ENCODE measurements at regions not wholly inside any gene's neighbourhood (a gene's known extent, or its start where the extent isn't known, plus 50 kb on each side); places are given as distances from the start of the nearest gene placed in this dataset.

DNA sequence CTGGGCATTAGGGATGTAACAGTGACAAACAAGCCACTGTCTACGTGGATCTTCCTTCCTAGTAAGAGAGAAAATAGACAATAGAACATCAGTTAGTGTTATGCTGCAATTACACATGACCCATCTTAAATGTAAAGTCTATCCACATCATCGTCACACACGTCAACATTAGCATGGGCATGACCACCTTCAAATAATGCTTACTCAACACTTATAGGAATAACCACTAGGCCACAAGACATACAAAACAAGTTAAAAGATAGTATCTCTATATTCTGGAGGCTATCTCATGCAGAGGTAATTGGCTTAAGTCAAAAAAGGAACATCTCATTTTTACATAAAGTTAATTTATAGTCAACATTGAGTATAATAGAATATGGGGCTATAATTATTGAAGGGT is 156.5 kb downstream of the MOXD1 start:
- ChIA-PET CTCF (interaction anchor here (0.6 to 0.7 kb wide), 2 partner anchors 19 to 326 kb away, joined by 3 read pairs; no protein-coding TSS in a partner anchor), POLR2A (no interaction called here)
- Mint-ChIP-seq H3K36me3 (ENCODE audit: insufficient read depth, unreplicated experiment) (no peaks in the 10 kb centered on the region), H3K9me3 (ENCODE audit: unreplicated experiment) (no peaks in the 10 kb centered on the region), H3K4me1 (ENCODE audit: insufficient read depth, unreplicated experiment) (no peaks in the 10 kb centered on the region), H3K4me3 (ENCODE audit: unreplicated experiment) (no peak overlapping the region), H3K27ac (ENCODE audit: low read depth, unreplicated experiment) (no peak overlapping the region), H3K27me3 (ENCODE audit: insufficient read depth, unreplicated experiment) (no peaks in the 10 kb centered on the region)
- intact Hi-C loops (cut with micrococcal nuclease): no loop called here
- no peak for DNase-seq (ENCODE audit: unreplicated experiment)
- TF ChIP-seq, protein P1, sequence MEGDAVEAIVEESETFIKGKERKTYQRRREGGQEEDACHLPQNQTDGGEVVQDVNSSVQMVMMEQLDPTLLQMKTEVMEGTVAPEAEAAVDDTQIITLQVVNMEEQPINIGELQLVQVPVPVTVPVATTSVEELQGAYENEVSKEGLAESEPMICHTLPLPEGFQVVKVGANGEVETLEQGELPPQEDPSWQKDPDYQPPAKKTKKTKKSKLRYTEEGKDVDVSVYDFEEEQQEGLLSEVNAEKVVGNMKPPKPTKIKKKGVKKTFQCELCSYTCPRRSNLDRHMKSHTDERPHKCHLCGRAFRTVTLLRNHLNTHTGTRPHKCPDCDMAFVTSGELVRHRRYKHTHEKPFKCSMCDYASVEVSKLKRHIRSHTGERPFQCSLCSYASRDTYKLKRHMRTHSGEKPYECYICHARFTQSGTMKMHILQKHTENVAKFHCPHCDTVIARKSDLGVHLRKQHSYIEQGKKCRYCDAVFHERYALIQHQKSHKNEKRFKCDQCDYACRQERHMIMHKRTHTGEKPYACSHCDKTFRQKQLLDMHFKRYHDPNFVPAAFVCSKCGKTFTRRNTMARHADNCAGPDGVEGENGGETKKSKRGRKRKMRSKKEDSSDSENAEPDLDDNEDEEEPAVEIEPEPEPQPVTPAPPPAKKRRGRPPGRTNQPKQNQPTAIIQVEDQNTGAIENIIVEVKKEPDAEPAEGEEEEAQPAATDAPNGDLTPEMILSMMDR (IDR thresholded peaks at IDR 0.05; ENCODE audit: unreplicated experiment): no peak
- BruUV-seq (replicated peaks): no TSS peak

DNA sequence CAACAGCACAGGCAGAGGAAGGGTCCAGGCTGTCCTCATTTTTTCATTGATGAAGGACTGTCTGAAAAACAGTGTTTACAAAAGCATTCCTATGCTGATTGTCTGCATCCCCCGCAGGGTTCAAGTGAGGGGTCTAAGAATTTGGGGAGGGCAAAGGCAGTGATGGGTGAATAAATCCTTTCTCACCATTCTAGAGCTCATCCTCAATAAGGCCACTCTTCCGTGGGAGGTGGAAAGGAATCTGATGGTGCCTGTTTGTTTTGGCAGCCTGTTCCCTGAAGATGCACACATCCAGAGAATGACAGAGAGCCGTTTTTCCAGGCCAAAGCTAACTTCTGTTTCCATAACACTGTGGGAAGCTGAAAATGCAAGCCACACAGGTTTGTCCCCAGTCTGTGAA is 164.5 kb downstream of the MOXD1 start:
- no peak overlapping the region for H3K4me3 Mint-ChIP-seq (ENCODE audit: unreplicated experiment)
- DNase-seq (ENCODE audit: unreplicated experiment): no peak
- intact Hi-C loops (cut with micrococcal nuclease): no loop called here
- ChIA-PET CTCF (interaction anchor here (0.6 to 1.9 kb wide), 6 partner anchors 19 to 326 kb away, joined by 3 to 5 read pairs (median 4); no protein-coding TSS in a partner anchor), POLR2A (no interaction called here)
- BruUV-seq (replicated peaks): no TSS peak
- TF ChIP-seq, protein P1 (IDR thresholded peaks at IDR 0.05; ENCODE audit: unreplicated experiment): no peak
- no peaks in the 10 kb centered on the region for H3K4me1 Mint-ChIP-seq (ENCODE audit: insufficient read depth, unreplicated experiment)
- H3K27ac Mint-ChIP-seq (ENCODE audit: low read depth, unreplicated experiment): no peak overlapping the region
- no peaks in the 10 kb centered on the region for H3K9me3 Mint-ChIP-seq (ENCODE audit: unreplicated experiment)
- H3K36me3 Mint-ChIP-seq (ENCODE audit: insufficient read depth, unreplicated experiment): no peaks in the 10 kb centered on the region
- H3K27me3 Mint-ChIP-seq (ENCODE audit: insufficient read depth, unreplicated experiment): no peaks in the 10 kb centered on the region

DNA sequence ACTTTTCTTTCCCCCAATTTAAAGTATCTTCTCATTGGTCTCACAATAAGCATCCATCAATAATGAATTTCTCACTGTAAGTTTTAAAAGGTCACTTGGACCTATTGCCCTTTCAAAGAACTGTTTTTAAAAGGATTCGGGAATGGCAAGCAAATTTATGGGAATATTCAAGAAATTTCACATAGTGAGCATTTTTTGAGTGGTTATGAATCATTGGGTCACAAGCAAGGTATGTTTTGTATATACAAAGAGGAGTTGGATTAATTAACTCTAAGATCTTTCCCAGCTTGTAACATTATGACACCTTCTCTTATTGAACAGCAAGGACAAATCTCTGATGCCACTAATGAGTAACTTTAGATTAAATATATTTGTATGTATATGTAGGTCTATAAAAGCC is 165.0 kb downstream of the MOXD1 start:
- DNase-seq (ENCODE audit: unreplicated experiment): no peak
- H3K36me3 Mint-ChIP-seq (ENCODE audit: insufficient read depth, unreplicated experiment): no peaks in the 10 kb centered on the region
- no peaks in the 10 kb centered on the region for H3K27me3 Mint-ChIP-seq (ENCODE audit: insufficient read depth, unreplicated experiment)
- TF ChIP-seq, protein P1 (IDR thresholded peaks at IDR 0.05; ENCODE audit: unreplicated experiment): no peak
- ChIA-PET POLR2A (no interaction called here), CTCF (interaction anchor here (0.6 to 1.9 kb wide), 6 partner anchors 18 to 326 kb away, joined by 3 to 5 read pairs (median 4); no protein-coding TSS in a partner anchor)
- BruUV-seq (replicated peaks): no TSS peak
- no peak overlapping the region for H3K27ac Mint-ChIP-seq (ENCODE audit: low read depth, unreplicated experiment)
- no peak overlapping the region for H3K4me3 Mint-ChIP-seq (ENCODE audit: unreplicated experiment)
- H3K4me1 Mint-ChIP-seq (ENCODE audit: insufficient read depth, unreplicated experiment): no peaks in the 10 kb centered on the region
- intact Hi-C loops (cut with micrococcal nuclease): no loop called here
- H3K9me3 Mint-ChIP-seq (ENCODE audit: unreplicated experiment): no peaks in the 10 kb centered on the region

DNA sequence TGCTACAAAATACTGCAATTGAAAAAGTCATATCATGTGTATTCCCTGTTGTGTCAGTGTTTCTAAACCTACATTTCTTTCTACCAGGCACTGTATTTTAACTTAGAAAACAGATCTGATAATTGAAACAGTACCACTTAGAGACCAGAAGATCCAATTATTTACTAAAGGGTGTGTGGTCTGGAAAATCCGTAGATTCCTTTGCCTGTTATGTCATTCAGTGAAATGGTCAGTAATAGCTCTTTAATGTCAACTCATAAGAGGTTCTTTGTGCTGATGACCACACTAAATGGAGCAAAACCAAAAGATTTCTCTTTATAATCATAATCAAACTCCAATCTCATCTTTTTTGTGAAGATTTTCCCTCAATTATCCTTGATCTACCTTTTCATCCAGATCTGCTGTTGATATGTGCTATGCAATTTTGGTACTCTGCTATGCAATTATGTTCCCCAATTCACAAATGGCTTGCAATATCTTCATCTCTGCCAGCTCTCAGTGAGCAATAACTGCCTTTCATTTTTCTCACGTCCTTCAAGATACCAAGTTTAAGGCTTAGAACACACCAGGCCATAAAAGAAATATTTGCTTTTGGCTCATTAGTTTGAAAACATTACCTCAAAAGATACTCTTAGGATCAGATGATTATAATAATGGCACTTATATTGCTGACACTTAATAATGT is 165.5 kb downstream of the MOXD1 start:
- H3K4me1 Mint-ChIP-seq (ENCODE audit: insufficient read depth, unreplicated experiment): no peaks in the 10 kb centered on the region
- intact Hi-C loops (cut with micrococcal nuclease): no loop called here
- H3K4me3 Mint-ChIP-seq (ENCODE audit: unreplicated experiment): no peak overlapping the region
- POLR2A ChIA-PET: no interaction called here
- no TSS peak for BruUV-seq (replicated peaks)
- no peaks in the 10 kb centered on the region for H3K36me3 Mint-ChIP-seq (ENCODE audit: insufficient read depth, unreplicated experiment)
- no peaks in the 10 kb centered on the region for H3K9me3 Mint-ChIP-seq (ENCODE audit: unreplicated experiment)
- TF ChIP-seq, protein P1 (IDR thresholded peaks at IDR 0.05; ENCODE audit: unreplicated experiment): no peak
- H3K27ac Mint-ChIP-seq (ENCODE audit: low read depth, unreplicated experiment): no peak overlapping the region
- CTCF ChIA-PET: interaction anchor here (0.6 to 1.9 kb wide), 5 partner anchors 18 to 325 kb away, joined by 3 to 5 read pairs (median 4); no protein-coding TSS in a partner anchor
- DNase-seq (ENCODE audit: unreplicated experiment): no peak
- no peaks in the 10 kb centered on the region for H3K27me3 Mint-ChIP-seq (ENCODE audit: insufficient read depth, unreplicated experiment)
